Fibroblast of peridontal ligament (primary cell): ENCODE measurements at regions not wholly inside any gene's neighbourhood (a gene's known extent, or its start where the extent isn't known, plus 50 kb on each side); places are given as distances from the start of the nearest gene placed in this dataset.

Source experiments
- DNase-seq: peaks from one replicate; pipeline ENCODE4 v3.0.0-alpha.2; 2010; ENCODE audit errors: extremely low read depth

DNA sequence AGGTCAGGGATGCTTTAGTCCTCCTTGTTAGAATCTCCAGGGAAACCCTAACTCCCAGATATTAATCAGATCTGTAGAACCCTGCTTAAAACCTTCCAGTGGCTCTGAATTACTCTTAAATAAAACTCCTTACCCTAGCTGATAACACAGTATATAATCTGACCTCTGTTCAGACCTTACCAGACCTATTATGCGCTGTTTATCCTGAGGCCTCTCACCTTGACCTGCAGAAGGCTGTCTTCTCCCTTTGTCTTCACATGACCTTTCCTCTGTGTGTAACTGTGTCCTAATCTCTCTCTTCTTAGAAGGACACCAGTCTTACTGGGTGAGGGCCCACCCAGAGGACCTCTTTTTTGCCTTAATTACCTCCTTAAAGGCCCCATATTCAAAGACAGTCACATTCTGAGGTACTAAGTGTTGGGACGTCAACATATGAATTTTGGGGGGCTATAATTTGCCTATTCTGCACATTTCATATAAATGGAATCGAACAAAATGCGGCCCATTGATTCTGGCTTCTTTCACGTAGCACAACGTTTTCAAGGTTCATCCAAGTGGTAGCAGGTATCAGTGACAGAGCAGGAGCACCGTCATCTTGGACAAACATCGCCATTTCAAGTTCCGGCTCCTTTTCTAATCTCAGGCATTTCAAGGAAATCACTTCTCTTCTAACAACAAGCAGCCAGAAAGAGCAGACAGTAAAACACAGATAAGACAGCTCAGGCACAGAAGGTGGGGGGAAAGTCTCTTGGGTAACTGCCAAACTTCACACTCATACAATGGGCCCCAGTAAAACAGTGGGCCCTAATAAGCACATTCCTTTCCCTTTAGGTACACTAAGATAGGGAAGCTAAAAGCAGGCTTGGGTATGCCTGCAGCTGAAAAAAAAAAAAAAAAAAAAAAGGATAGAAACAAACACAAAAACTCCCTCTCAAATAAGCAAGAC, 200.2 kb upstream of the NUDT4 start:
- no peak for DNase-seq

DNA sequence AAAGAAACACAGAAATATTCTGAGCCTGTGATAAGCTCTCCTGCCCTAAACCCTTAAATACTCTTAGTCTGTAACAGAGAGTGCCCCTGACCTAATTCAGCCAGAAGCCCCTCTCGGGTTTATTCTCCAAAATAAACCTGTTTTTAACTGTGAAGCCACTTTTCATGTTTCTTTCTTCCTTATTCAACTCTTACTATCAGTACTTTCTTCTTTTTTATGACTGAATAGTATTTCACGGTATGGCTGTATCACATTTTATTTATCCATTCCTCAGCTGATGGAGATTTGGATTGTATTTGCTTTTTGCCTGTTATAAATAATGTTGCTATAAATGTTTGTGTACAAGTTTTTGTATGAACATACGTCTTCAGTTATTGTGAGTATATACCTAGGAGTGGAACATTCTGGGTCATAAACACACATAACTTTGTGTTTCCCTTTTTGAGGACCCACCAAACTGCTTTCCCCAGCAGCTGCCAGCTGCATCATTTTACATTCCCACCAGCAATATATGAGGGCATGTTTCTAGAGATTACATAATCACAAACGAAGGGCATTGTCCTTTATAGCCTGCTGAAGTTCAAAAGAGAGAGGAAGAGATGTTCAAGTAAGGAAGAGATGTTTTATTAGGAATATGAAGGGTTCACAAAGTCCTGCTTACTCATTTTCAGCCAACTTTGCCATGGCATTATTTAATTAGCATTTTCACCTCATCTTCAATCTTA, 199.4 kb upstream of the NUDT4 start:
- no peak for DNase-seq

- no peak for DNase-seq
Observed at GRCh38 chr12:93179792-93180191, 197.9 kb upstream of the NUDT4 start.

DNA sequence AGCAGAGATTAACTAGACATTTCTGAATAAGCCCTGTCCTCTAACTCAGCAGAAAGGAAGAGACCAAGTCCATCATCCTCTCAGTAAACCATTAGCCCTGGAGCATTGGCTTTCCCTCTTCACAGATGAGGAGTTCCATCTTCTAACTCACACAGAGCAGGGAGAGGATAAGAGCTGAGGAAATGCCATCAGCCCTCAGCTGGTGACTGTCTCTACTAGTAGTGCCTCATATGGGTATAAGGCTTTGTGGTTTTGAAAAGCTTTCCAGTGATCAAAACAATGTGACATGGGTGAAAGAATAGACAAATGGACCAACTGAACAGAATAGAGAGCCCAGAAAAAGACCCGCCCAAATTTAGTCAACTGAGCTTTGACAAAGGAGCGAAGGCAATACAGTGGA, 197.2 kb upstream of the NUDT4 start:
- DNase-seq = no peak

GRCh38 chr12:93181409-93181965, 196.2 kb upstream of the NUDT4 start:
- peak; percentile 46 for DNase-seq

DNA sequence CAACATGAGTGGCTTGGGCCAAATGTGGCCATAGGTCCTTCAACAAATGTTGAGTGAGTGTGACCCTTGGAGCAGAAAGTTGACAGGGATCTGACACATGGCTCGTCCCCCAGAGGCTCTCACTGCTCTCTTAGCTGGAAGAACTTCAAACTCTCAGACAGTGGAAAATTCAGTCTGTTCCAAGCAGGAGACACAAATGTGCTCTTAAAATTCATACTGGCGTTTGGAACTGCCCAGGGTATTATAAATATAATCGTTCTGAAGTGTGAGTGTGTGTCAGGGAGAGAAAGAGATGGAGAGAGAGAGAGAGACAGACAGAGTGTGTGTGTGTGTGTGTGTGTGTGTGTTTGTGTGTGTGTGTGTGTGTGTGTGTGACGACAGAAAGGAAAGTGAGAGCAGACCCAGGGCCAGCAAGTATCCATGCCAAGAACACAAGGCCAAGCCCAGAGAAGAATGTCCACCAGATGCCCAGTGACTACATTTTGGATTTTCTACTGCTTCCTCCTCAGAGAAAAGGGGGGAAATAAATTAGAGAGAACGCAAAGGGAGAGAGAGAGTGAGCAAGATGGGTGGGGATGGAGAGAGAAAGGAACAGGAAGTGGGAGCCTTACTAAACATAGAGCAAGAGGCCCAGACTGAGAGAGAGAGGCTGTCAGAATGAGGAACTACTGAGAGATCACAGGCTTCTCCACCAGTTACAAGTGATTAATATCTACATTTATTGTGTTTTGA, 193.6 kb upstream of the NUDT4 start:
- DNase-seq = peak; percentile 61

DNA sequence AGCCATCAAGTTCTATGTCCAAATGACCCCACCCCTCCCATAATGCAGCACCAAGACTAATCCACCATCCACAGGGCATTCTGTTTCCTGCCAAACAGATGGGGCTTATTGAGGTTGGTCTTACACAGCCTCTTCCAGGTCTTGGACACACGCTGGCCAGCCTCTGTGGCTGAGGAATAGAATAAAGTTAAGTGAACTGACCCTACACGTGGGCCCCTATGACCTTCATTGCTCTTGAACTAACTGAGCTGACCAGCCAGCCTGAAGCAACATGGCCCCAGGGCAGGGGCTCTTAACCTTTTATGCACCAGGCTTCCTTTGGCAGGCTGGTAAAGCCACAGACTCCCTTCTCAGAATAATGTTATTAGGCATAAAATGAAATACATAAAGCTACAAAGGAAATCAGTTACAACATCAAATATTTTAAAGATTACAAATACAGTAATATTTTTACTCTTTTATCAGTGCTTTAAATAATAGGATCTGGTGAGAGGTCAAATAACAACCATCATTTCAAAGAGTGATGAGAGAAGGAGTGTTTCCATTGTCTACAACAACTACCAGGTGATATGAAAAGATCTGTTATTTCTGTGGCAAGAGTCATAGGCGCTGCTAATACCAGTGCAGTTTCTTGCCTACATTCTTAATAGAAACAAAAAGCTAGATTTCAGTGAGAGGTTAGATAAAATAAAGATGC, 192.9 kb upstream of the NUDT4 start:
- no peak for DNase-seq

DNA sequence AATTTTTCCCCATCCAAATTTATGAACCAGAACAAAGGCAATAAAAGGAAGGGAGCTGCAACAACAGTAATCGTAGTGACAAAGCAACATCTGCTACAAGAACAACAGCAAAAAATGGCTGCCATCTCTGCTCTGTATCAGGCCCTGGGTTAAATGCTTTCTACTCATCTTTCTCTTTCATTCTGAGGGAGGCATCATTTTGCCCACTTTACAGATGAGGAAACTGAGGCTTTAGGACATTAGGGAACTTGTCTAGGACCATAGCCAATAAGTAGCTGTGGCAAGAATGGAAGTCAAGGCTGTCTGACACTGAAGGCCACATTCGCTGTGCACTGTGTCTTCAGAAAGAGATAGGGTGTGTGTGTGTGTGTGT, 192.4 kb upstream of the NUDT4 start:
- no peak for DNase-seq

DNA sequence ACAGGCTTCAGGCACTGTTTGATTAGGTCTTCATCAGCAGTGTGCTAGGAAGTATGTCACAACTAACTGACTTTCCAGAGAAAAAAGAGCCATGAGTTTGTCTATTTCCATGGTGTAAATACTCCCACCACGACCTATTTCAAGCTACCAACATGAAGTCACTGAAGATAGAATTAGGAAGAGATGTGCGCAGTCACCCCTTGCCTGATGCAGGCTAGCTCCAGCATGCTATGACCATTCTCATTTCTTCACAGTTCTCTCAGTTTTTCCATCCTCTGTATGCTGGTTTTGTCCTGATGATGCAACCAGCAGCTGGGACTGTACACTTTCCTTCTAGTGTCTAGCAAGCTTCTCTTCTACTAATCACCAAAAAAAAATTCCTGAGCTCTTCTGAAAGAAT, 191.6 kb upstream of the NUDT4 start:
- peak; percentile 49 for DNase-seq

GRCh38 chr12:93186621-93187020, 191.1 kb upstream of the NUDT4 start:
- no peak for DNase-seq

DNA sequence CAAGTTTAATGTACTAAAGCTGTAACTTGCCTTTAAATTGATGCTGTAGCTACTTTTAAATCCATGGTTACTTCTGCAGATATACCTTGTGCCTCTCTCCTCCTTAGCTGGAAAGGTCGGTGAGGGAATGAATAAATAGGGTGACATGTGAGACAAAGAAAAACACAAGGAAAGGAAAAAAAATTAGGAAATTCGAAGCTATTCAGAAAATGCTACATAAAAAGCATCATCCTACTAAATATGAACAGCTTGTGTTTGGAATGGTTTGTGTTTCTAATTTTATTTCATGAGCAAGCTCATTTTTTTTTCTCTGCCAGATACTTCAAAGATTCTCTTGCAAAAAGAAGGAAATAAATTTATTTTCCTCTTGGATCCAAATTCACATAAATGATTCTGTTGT, 186.3 kb upstream of the NUDT4 start:
- peak; percentile 47 for DNase-seq

- peak; percentile 38 for DNase-seq
Observed at GRCh38 chr12:93191956-93192355, 185.8 kb upstream of the NUDT4 start.

GRCh38 chr12:93192878-93193277, 184.8 kb upstream of the NUDT4 start:
- no peak for DNase-seq

GRCh38 chr12:93195511-93195910, 182.2 kb upstream of the NUDT4 start:
- DNase-seq = no peak

- DNase-seq = peak; percentile 83
Observed at GRCh38 chr12:93197067-93197593, 180.6 kb upstream of the NUDT4 start.

DNA sequence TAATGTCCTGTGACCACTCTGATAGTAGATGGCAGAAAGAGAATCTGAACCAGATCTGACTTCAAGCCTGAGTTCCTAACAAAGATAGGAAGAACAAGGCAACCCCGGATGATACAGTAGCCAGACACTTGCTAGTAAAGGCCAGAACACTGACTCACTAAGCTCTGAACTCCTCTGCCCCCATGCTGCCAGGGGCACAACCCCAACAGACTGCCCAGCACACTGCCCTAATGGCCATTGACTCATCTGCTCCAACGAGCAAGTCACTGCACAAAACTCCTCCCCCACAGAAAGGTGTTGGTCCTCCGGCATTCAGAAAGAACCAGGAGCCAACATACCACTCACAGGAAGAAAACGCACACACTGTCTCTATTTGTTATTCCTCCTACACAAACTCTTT, 179.6 kb upstream of the NUDT4 start:
- peak; percentile 43 for DNase-seq

- DNase-seq = peak; percentile 30
Observed at GRCh38 chr12:93199831-93200236, 177.9 kb upstream of the NUDT4 start.

- DNase-seq = no peak
Observed at GRCh38 chr12:93200291-93200917, 177.3 kb upstream of the NUDT4 start.

- no peak for DNase-seq
Observed at GRCh38 chr12:93201990-93202389, 175.7 kb upstream of the NUDT4 start.

DNA sequence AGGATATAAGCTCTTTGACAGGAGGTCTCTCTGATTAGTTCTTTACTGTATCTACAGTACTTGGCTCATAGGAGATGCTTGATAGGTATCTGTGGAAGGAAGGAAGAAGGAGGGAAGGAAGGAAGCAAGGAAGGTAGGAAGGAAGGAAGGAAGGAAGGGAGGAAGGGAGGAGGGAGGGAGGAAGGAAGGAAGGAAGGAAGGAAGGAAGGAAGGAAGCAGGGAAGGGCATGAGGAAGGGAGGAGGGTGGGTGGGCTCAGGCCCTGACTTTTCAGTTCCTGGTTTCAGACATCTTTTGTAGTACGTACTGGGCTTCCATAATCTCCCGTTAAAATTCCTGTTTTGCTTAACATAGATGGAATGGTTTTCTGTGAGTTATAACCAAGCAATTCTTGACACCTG, 175.0 kb upstream of the NUDT4 start:
- DNase-seq = no peak

DNA sequence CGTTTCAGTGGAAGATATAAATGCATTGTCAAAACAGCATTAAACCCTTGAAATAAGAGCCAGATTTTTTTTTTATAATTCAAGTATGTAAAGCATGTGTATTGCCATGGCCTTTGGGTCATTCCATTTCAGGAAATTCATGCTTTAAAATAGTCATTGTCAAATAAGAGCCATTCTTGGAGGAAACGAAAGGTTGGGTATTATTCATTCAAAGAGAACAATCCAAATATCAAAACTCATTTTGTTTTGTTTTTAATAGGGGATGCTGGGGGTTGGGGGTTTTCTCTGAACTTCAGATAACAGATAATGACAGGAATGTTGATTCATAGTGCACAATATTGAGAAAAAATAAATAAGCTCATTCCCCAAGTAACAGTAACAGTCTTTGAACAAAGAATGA, 174.4 kb upstream of the NUDT4 start:
- DNase-seq = no peak
